Hematopoietic multipotent progenitor cell treated with erythropoietin and hydrocortisone succinate and interleukin-3 and kit ligand, for 8 days (in vitro differentiated cells): ENCODE measurements at regions not wholly inside any gene's neighbourhood (a gene's known extent, or its start where the extent isn't known, plus 50 kb on each side); places are given as distances from the start of the nearest gene placed in this dataset.
"Not testable (repeated sequence)": the region's sequence is repeated elsewhere in the genome, so short reads cannot be mapped to it uniquely, and the experiment has no call there.

Source experiments
- DNase-seq: peaks from one replicate; pipeline ENCODE4 v3.0.0-alpha.2; 2015

DNA sequence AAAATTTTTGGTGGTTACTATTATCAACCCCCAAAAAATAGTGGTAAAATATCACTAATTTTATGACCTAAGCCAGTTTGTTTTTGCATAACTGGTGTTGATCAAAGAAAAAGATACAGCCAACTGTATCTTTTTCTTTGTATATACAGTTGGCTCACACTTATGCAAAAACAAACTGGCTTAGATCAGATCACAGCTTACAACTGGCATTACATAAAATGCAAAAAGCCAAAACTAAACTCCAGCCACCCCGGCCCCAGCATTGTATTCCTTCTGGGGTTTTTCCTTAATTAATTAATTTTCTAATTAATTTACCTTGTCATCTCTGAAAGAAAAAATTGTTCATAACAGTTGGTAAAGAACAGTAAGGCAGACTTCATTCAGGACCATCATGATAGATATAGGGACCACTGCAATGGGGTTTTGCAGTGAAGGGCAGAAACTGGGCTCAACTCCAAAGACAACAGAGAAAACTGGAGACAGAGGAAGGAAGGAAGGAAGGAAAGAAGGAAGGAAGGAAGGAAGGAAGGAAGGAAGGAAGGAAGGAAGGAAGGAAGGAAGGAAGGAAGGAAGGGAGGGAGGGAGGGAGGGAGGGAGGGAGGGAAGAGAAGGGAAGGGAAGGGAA lies 202.1 kb downstream of the HNRNPD start:
- DNase-seq = no peak

DNA sequence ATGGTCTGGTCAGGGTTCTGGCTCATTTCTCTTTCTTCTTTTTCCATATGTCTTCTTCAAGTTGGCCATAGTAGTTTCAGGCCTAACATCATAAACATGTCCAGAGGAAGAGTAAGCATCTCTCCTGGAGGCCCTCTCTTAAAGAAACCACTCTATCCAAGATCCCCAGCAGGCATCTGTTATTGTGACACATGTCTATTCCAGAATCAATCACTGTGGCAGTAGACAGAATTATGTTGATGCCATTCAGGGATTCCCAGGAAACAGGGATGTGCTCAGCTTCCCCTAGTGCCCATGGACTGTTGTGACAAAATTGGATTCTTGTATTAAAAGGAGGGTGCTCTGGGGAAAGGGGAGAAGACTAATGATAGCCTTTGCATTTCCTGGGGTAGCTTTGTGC lies 224.0 kb downstream of the HNRNPD start:
- DNase-seq = no peak

DNA sequence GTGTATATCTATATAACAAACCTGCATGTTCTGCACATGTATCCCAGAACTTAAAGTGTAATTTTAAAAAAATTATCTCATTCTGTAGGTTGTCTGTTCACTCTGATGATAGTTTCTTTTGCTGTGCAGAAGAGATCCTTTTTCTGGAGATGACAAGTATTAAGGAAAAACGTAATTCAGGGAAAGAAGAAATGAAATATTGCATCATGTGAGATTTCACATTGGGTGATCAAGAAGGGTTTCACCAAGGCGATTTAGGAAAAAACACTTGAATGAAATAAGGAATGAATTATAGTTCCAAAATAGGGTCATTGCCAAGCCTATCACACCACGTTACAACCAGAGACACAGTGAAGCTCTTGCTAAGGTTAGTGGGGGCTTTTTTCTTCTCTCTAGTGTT lies 227.9 kb downstream of the HNRNPD start:
- no peak for DNase-seq

DNA sequence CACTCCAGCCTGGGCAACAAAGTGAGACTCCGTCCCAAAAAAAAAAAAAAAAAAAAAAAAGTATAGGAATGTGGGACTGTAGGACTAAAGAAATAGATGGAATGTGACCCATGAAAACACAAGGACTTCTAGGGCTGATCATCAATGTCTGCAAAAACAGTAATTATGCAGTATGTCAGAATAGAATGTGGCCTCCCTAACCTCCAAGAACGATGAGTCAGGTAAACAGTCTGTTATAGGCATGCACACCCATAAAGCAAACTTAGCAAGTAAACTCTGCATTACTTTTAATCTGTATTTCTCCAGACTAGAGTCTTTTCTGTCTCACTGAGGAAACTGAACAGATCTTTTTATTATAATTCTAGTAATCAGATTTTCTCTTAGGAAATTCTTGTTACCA lies 233.4 kb downstream of the HNRNPD start:
- no peak for DNase-seq

DNA sequence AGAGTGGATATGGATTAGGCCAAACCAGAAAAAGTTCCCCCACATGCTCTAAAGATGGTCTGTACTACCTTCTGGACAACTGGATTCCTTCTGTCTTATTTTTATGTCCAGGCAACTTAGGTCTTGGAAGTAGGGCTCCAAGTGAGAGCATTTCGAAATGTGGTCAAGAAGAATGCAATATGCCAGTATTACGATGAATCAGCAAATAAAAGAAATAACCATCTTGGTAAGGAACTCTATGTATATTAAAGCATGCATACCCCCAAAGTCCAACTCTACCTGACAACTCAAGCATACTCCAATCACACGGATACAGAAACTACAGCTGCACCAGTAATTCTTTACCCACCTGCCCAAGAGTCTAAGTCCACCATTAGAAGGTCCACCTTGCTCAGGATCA lies 234.5 kb downstream of the HNRNPD start:
- no peak for DNase-seq

DNA sequence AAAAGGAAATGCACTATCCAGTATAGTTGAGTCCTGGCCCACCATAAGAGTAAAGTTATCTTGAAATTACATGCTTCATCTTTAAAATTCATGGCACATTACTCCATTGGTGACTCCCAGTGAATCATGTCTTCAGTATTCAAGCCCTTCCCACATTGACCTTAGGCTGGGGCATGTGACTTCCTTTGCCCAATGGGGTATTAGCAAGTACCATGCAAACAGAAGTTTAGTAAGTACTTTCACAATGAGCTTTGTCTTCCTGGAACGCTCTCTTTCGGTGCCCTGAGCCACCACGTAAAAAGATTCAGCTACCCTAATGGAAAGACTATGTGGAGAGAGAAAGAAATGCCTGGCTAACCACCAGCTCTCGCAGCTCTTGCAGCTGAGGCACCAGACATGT lies 235.4 kb downstream of the HNRNPD start:
- no peak for DNase-seq

DNA sequence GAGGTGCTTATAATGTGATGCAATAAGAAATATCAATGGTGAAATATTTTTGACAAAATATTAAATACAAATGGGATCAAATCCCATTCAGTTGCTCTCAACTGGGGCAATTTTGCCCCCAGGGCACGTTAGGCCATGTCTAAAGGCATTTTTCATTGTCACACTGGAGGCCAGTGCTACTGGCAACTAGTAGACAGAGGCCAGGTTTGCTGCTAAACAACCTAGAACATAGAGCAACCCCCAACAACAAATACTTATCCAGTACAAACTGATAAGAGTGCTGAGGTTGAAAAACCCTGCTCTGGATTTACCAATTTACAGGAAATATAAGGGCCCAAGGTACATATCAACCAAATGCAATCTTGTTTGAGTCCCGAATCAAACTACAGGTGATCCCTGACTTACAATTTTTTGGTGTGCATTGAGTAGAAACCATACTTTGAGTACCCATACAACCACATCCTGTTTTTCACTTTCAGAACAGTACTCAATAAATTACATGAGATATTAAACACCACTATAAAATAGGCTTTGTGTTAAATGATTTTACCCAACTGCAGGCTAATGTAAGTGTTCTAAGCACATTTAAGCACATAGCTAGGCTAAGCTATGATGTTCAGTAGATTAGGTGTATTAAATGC lies 237.5 kb downstream of the HNRNPD start:
- DNase-seq = no peak

DNA sequence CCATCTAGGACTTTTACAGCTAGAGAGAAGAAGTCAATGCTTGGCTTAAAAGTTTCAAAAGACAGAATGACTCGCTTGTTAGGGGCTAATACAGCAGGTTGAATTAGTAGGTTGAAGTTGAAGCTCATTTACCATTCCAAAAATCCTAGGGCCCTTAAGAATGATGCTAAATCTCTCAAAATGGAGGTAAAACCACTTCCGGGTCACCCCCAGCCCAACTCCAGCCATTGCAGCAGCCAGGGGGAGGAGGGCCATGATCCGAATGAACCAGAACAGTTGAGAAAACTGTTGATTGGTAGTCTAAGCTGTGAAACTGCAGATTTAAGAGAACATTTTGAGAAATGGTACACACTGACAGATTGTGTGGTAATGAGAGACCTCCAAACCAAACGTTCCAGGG lies 245.4 kb downstream of the HNRNPD start:
- no peak for DNase-seq

DNA sequence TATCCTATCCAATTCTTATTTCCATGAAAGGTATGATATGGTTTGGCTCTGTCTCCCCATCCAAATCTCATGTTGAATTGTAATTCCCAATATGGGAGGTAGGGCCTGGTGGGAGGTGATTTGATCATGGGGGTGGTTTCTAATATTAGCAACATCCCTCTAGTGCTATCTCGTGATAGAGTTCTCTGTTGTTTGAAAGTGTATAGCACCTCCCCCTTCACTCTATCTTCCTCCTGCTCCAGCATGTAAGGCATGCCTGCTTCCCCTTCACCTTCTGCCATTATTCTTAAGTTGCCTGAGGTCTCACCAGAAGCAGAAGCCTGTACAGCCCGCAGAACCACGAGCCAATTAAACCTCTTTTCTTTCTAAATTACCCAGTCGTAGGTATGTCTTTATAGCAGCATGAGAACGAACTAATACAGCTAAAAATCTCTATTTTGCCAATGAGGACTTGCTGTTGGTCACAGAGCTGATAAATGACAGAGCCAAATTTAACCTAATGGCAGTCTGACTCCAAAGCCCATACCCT lies 247.2 kb downstream of the HNRNPD start:
- no peak for DNase-seq

DNA sequence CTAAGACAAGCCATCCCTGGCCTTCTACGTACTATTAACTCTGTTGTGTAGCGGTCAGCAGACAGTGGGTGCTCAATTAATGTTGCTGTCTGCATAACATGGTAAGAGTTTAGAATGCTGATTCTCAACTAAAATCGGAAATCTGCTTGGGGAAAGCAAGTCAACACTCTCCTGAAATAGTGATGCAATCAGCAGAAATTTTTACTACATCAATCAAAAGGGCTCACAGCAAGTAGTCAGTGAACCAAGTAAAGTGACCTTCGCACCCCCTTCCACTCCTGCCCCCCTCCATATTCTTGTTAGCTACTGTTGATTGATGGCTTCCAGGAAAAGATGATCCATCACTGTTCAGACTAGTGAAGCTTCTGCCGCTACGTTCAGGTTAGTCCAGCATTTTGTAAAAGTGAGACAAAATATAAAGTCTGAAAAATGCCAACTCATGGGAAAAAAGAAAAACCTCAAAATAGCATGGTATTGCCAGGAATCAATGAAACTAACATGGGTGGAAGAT lies 247.9 kb downstream of the HNRNPD start:
- no peak for DNase-seq

DNA sequence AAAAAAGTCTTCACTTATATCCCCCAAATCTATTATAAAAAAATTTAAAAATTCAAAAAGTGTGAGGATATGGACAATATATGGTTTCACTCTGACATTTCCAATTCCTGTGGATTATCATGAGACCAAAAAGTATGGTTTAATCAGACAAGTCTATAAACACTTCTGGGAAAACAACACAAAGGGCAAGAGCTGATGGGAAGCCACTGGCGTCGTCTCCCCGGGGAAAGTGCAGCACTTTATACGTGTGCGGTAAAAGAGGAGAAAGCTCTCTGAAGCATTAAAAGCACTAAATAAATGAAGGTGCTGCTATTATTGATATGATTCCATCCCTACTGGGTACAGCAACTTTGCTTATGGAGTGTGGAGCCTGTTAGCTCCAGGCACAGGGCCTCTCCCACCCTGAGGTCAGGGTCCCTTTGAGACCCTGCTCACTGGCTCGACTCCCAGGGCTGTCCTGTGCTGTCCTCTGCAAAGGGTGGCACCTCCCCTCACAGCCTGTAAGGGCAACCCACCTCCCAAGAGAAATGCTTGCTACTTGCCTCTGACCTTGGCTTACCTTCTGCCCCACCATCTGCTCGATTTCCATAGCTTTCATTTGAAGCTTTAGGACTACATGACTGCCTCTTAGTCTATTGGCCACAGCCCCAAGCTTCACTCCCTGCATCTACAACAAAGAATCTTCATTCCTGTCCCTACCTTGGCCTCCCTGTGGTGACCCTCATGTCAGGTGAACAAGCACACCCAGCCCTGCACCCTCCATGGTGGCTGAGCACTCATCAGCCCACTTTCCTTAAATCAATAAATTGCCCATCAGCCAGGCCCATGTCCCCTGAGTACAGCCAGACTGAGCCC lies 248.6 kb downstream of the HNRNPD start:
- DNase-seq = no peak

DNA sequence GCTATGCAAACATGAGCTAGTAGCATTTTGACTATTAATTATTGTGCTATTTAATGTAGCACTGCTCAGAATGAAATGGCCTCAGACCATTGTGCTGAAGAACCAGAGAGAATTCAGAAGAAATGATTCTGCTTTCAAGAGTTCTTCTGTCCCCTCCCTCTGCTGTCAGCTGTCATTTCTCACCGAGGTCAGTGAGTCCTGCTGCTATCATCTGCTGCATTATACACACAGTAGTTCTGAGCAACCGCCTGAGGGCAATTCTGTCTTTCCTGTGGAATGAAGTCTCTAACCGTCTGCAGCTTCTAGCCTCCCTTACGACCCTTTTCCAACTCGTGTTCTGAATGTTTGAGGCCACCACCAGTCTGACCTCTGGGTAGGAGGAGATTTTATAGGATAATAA lies 249.4 kb downstream of the HNRNPD start:
- DNase-seq = no peak

DNA sequence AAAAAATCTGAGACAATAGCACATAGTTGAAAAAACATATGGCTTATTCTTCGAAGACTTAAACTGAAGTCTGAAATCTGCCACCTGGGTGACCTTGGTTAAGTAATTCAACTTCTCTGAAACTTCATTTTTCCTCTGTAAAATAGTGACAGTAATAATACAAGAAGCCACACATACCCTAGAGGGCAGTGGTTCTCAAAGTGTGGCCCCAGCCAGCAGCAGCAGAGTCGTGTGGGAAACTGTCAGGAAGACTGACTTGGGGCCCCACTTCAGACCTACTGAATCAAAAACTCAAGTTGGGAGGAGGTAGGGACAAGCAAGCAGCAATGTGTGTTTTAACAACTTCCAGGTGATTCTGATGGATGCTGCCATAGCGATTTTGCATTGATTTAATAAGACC lies 249.9 kb downstream of the HNRNPD start:
- DNase-seq = no peak

DNA sequence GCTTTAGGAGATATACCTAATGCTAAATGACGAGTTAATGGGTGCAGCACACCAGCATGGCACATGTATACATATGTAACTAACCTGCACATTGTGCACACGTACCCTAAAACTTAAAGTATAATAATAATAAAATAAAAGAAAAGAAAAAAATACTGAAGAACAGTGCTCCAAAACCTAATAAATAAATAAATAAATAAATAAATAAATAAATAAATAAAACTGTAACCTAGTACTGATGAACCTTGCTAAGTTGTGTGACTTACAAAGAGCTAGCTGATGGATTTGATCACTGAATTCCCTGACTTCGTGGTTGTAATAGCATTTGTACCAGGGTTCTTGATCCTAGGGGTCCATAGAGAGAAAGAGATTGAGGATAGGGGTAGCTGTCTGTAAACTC lies 258.6 kb downstream of the HNRNPD start:
- not testable (repeated sequence) for DNase-seq

DNA sequence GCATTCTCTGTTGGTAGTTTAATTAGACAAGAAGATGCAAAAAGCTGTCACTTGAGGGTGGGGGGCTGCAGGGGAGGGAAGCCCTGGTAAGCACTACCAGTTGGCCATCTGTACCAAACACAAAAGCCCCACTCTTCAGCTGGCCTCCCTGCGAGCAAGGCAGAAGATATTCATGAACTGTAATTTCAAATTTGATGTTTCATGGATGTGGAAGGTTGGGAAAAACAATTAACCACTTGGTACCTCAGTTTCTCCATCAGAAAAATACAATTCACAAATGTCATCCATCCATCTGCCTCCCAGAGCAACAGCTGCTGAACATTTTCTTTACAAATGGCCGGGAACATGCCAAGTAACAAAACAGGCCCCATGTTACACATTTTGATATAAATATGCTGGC lies 265.3 kb downstream of the HNRNPD start:
- DNase-seq = no peak

DNA sequence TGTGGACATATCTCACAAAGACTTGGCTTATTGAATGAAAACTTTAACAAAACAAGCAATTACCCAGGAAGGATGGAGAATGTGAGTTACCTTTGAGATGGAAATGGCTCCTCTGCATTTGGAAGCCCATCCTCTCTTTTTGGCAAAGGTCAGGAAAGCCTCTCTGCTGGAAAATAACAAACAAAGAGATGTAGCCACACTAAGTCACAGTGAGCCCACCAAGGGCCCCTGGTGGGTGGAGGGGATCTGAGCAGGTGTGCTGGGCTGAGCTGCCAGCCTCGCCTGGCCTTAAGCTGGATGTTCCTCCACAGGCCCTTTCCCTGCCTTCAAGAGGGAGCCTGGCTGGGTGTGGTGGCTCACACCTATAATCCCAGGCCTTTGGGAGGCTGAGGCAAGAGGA lies 269.2 kb downstream of the HNRNPD start:
- DNase-seq = no peak

DNA sequence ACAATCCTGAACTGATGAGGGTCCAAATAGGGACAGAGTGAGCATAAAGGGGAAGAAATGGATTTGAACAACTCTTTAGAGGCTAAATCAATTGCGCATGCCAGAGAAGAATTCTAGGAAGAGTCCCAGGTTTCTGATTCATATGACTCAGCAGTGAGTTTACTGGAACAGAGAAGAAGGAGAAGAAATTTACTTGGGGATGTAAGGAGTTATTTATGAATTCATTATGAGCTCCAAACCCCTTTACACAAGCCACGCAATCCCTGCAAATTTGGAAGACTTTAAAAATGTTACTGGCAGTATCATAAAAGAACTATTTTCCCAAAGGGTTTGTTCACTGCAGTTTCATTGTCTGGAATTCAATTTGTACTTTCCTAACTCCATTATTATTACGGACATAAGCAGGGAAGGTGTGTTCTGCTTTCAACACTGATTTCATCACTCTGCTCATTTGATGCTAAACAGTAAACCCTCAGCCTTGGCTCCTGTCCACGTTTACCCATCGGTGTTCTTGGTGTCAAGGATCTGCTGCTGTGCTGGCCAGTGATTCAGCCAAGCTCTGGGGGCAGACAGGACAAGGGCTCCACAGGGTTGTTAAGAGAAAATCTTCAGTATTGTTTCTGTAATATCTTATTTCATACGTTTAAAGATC lies 273.7 kb downstream of the HNRNPD start:
- no peak for DNase-seq

DNA sequence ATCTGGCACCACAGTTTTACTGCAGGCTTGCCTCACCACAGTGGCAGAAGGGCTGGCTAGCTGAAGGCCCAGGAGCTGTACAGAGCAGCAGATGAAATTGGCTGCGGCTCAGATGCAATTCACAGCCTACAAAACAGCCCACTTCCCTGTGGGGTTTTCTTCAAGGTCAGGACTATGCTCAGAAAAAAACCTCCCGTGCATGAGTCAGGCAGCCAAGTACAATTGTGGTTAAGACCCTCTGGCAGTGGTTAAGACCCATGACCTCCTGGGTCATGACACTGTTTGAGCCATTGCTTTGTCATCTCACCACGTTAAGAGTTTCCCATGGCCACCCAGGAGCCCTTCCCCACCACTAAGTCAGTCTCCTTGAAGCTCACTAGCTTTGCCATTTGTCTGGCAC lies 276.3 kb downstream of the HNRNPD start:
- no peak for DNase-seq

DNA sequence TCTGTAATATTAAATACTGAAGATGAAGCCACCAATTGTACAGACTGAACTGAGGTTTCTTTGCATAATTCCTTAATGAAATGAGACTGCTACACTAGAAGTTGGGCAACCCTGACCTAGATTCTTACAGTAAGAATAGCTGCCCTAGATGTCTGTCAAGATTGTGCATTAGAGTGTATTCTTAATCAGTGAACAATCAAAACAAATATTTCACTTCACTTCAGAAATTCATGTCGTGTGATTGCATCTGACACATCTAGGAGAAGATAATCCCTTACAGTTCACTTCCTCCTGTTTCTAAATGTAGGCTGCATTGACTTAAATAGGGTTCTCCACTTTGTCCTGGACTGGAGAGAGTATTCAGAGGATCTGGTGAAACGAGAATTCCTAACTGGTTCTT lies 283.1 kb downstream of the HNRNPD start:
- no peak for DNase-seq

DNA sequence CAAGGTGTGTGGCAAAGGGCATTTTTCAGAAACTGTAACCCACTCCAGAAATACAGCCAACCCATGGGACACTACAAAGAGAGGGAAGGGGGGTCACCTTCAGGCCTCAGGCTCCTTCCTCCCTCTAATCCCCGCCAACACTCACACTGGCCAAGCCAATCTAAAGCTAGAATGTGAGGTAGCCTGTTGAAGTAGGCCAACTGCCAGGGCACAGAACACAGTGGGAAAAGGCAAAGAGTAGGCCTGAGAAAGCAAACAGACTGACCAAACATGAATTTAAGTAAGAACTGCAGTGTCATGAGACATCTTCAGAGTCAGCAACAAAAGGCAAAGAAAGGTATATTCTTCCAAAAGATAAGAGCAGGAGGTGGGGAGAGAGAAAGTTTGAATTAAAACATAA lies 289.0 kb downstream of the HNRNPD start:
- DNase-seq = no peak

DNA sequence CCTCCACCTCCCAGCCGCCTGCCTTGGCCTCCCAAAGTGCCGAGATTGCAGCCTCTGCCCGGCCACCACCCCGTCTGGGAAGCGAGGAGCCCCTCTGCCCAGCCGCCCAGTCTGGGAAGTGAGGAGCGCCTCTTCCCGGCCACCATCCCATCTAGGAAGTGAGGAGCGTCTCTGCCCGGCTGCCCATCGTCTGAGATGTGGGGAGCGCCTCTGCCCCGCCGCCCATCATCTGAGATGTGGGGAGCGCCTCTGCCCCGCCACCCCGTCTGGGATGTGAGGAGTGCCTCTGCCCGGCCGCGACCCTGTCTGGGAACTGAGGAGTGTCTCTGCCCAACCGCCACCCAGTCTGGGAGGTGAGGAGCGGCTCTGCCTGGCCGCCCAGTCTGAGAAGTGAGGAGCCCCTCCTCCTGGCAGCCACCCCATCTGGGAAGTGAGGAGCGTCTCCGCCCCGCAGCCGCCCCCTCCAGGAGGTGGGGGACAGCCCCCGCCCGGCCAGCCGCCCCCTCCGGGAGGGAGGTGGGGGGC lies 296.3 kb downstream of the HNRNPD start:
- not testable (repeated sequence) for DNase-seq

DNA sequence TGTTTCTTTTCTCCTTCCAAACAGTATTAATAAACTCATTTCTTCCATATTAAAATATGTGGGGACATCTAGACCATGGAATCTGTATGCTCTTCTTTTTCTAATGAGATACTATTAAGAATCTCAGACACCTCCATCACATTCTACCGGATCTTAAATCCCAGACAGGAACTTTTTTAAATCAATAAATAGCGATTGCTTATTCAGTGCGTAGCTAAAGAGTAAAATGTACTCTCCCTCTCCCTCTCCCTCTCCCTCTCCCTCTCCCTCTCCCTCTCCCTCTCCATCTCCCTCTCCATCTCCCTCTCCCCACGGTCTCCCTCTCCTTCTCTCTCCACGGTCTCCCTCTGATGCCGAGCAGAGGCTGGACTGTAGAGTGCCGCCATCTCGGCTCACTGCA lies 297.0 kb downstream of the HNRNPD start:
- DNase-seq = no peak

DNA sequence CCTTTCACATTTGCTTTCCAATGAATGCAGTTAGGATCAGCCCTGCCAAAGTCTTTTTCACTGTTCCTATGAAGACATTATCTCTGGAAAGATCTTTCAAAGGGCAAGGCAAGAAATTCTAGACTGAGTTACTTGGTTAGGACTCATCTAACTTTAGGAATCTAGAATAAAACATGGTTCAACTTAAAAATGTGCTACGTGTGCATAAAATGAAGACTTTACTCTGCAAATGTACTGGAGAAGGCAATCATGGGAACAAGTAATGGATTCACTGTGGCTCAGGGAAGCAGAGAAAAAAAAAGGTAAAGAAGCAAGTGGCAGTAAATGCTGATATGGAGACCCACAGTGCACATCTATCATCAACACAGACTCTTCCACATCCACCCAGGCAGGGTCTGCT lies 297.4 kb downstream of the HNRNPD start:
- DNase-seq = no peak
